ENCODE measurements at regions not wholly inside any gene's neighbourhood (a gene's known extent, or its start where the extent isn't known, plus 50 kb on each side); places are given as distances from the start of the nearest gene placed in this dataset.

DNA sequence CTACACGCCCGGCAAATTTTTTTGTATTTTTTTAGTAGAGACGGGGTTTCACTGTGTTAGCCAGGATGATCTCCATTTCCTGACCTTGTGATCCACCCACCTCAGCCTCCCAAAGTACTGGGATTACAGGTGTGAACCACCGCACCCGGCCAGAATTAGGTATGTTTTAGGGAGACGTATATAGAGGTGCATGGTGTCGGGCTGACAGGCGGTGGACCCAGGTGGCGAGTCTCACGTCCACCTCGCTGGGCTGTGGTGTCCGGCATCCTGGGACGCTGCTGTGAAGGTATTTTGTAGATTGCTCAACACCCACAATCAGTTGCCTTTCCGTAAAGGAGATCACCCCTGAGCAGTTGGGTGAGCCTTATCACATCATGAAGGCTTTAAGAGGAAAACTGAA is 728.6 kb downstream of the BRD1 start:
- TF ChIP-seq, protein P1, sequence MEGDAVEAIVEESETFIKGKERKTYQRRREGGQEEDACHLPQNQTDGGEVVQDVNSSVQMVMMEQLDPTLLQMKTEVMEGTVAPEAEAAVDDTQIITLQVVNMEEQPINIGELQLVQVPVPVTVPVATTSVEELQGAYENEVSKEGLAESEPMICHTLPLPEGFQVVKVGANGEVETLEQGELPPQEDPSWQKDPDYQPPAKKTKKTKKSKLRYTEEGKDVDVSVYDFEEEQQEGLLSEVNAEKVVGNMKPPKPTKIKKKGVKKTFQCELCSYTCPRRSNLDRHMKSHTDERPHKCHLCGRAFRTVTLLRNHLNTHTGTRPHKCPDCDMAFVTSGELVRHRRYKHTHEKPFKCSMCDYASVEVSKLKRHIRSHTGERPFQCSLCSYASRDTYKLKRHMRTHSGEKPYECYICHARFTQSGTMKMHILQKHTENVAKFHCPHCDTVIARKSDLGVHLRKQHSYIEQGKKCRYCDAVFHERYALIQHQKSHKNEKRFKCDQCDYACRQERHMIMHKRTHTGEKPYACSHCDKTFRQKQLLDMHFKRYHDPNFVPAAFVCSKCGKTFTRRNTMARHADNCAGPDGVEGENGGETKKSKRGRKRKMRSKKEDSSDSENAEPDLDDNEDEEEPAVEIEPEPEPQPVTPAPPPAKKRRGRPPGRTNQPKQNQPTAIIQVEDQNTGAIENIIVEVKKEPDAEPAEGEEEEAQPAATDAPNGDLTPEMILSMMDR (IDR thresholded peaks at IDR 0.05), result no peak
- no peak for TF ChIP-seq ZFX (IDR thresholded peaks at IDR 0.05; ENCODE audit: borderline replicate concordance)
